K562 (cell line): ENCODE measurements at regions not wholly inside any gene's neighbourhood (a gene's known extent, or its start where the extent isn't known, plus 50 kb on each side); places are given as distances from the start of the nearest gene placed in this dataset.

Experiments
- ESRRA ChIP-seq: fragments of 450-650 bp; IDR thresholded peaks from 2 replicates; pipeline ENCODE4 v1.6.1; 2014; ENCODE audit warnings: low read depth, mild to moderate bottlenecking, moderate library complexity, borderline replicate concordance
- SIN3B ChIP-seq: fragments of 450-650 bp; IDR thresholded peaks from 2 replicates; pipeline ENCODE4 v1.6.1; 2017; ENCODE audit warnings: low read depth, mild to moderate bottlenecking, moderate library complexity
- ZNF766 ChIP-seq: fragments of 200-800 bp; sonication (Bioruptor generic); conservative IDR thresholded peaks from 2 replicates; pipeline ENCODE4 v1.6.1; 2016; ENCODE audit warnings: missing genetic modification characterization, missing compliant biosample characterization

GRCh38 chr11:29129844-29130243 lies 887.0 kb downstream of the KCNA4 start:
- no peak for TF ChIP-seq SIN3B
- TF ChIP-seq ZNF766 (CRISPR knock-in tag): no peak
- no peak for TF ChIP-seq ESRRA
